ENCODE measurements at regions not wholly inside any gene's neighbourhood (a gene's known extent, or its start where the extent isn't known, plus 50 kb on each side); places are given as distances from the start of the nearest gene placed in this dataset.

- DNase-seq (ENCODE audit: low read depth) = no peak
- H3K36me3 ChIP-seq (ENCODE audit: control insufficient read depth, insufficient read depth, low read length) = no peaks in the 10 kb centered on the region
- no peak for TF ChIP-seq CTCF (IDR thresholded peaks at IDR 0.05; ENCODE audit: insufficient read depth, low read length, poor library complexity, severe bottlenecking)
- no peaks in the 10 kb centered on the region for H3K27me3 ChIP-seq (ENCODE audit: control insufficient read depth, insufficient read depth, low read length)
- no peak overlapping the region for H3K4me3 ChIP-seq (ENCODE audit: low read depth, low read length)
Measured at GRCh38 chr4:124505211-124505610, 207.3 kb downstream of the ANKRD50 start.

GRCh38 chr4:124509151-124509550, 203.4 kb downstream of the ANKRD50 start:
- no peak for TF ChIP-seq CTCF (IDR thresholded peaks at IDR 0.05; ENCODE audit: insufficient read depth, low read length, poor library complexity, severe bottlenecking)
- DNase-seq (ENCODE audit: low read depth) = no peak
- no peaks in the 10 kb centered on the region for H3K27me3 ChIP-seq (ENCODE audit: control insufficient read depth, insufficient read depth, low read length)
- no peaks in the 10 kb centered on the region for H3K36me3 ChIP-seq (ENCODE audit: control insufficient read depth, insufficient read depth, low read length)
- H3K4me3 ChIP-seq (ENCODE audit: low read depth, low read length) = no peak overlapping the region

GRCh38 chr4:124514588-124514987, 197.9 kb downstream of the ANKRD50 start:
- TF ChIP-seq CTCF (IDR thresholded peaks at IDR 0.05; ENCODE audit: insufficient read depth, low read length, poor library complexity, severe bottlenecking) = no peak
- H3K36me3 ChIP-seq (ENCODE audit: control insufficient read depth, insufficient read depth, low read length) = no peaks in the 10 kb centered on the region
- DNase-seq (ENCODE audit: low read depth) = no peak
- H3K4me3 ChIP-seq (ENCODE audit: low read depth, low read length) = no peak overlapping the region
- H3K27me3 ChIP-seq (ENCODE audit: control insufficient read depth, insufficient read depth, low read length) = no peaks in the 10 kb centered on the region

- no peak overlapping the region for H3K4me3 ChIP-seq (ENCODE audit: low read depth, low read length)
- no peak for TF ChIP-seq CTCF (IDR thresholded peaks at IDR 0.05; ENCODE audit: insufficient read depth, low read length, poor library complexity, severe bottlenecking)
- no peaks in the 10 kb centered on the region for H3K27me3 ChIP-seq (ENCODE audit: control insufficient read depth, insufficient read depth, low read length)
- no peaks in the 10 kb centered on the region for H3K36me3 ChIP-seq (ENCODE audit: control insufficient read depth, insufficient read depth, low read length)
- DNase-seq (ENCODE audit: low read depth) = no peak
Measured at GRCh38 chr4:124515591-124515990, 196.9 kb downstream of the ANKRD50 start.

DNA sequence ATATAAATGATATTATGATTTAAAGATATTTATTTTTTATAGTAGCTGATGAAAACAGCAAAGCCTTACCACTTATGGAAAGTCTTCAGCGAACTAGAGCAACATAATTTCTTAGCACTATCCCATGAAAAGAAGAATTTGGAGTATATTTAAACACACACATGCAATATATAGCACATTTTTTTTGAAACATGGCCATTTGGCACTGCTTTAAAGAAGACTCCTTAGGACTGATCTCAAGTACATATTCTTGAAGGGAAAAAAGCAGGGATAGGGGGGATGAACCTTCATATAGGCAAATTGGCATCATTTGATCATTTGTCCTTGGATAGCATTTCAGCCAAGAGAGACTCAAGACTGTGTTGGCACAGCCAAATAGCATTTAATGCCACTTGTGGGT, 193.3 kb downstream of the ANKRD50 start:
- Histone ChIP-seq H3K27me3 (ENCODE audit: control insufficient read depth, insufficient read depth, low read length) (no peaks in the 10 kb centered on the region), H3K4me3 (ENCODE audit: low read depth, low read length) (no peak overlapping the region), H3K36me3 (ENCODE audit: control insufficient read depth, insufficient read depth, low read length) (no peaks in the 10 kb centered on the region)
- no peak for TF ChIP-seq CTCF (IDR thresholded peaks at IDR 0.05; ENCODE audit: insufficient read depth, low read length, poor library complexity, severe bottlenecking)
- no peak for DNase-seq (ENCODE audit: low read depth)

DNA sequence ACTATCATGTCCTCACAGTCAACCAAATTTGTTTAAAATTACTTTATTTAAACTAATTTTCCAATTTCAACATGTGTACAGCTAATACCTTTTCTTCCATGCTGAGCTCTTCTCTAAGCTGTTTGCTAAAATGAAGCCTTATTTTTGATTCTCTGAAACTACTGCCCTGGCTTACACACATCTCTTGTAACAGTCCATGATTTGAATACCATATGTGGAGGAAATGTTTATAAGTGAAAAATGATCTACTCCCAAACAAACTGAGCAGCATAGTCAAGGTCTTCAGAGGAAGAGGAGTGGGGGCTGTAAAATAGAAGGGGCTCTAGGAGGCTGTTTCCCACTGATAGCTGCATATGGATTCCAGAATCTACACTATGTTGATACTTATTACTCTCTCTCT, 188.7 kb downstream of the ANKRD50 start:
- H3K36me3 ChIP-seq (ENCODE audit: control insufficient read depth, insufficient read depth, low read length) = no peaks in the 10 kb centered on the region
- H3K4me3 ChIP-seq (ENCODE audit: low read depth, low read length) = no peak overlapping the region
- no peaks in the 10 kb centered on the region for H3K27me3 ChIP-seq (ENCODE audit: control insufficient read depth, insufficient read depth, low read length)
- DNase-seq (ENCODE audit: low read depth) = no peak
- TF ChIP-seq CTCF (IDR thresholded peaks at IDR 0.05; ENCODE audit: insufficient read depth, low read length, poor library complexity, severe bottlenecking) = no peak
